Prostate gland (tissue), 1 donor: ENCODE measurements at regions not wholly inside any gene's neighbourhood (a gene's known extent, or its start where the extent isn't known, plus 50 kb on each side); places are given as distances from the start of the nearest gene placed in this dataset.

ENCODE experiments used
- POLR2A ChIP-seq: fragments of 450-650 bp; IDR thresholded peaks from one replicate; pipeline ENCODE4 v1.6.1; 2016; ENCODE audit warnings: antibody characterized with exemption, mild to moderate bottlenecking
- POLR2AphosphoS5 ChIP-seq: sonication (generic); formaldehyde crosslinking; IDR thresholded peaks from one replicate; pipeline ENCODE4 v1.6.1; 2017; ENCODE audit warnings: antibody characterized with exemption

GRCh38 chr5:163825661-163826060 lies 320.2 kb downstream of the MAT2B start:
- TF ChIP-seq POLR2AphosphoS5 (no peak), POLR2A (no peak)
